ENCODE measurements at regions not wholly inside any gene's neighbourhood (a gene's known extent, or its start where the extent isn't known, plus 50 kb on each side); places are given as distances from the start of the nearest gene placed in this dataset.
"Not testable (repeated sequence)": the region's sequence is repeated elsewhere in the genome, so short reads cannot be mapped to it uniquely, and the experiment has no call there.

DNA sequence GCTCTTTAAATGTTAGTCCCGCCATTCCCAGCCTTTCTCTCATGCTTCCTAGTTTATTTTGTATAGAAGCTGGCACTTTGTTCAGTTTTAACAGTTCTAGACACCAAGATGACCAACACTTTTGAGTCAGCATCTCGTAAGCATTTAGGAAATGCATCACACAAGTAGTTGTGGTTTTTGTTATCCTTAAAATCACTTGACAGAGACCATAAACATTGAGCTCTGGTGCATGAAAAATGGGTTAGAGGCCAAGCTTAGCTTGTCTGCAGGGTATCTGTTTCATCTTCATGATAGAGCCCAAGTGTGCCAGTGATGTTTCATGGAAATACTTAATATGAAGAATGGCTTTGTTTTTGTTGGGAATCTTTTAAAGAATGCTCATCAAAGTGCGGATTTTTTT is 159.7 kb downstream of the DISP1 start:
- peak; percentile 91 for DNase-seq
- TF ChIP-seq CTCF (conservative IDR thresholded peaks at IDR 0.05; ENCODE audit: low read depth, low read length) (no peak), EZH2 (IDR thresholded peaks at IDR 0.05; ENCODE audit: low read length, unreplicated experiment) (no peak), EZH2phosphoT487 (IDR thresholded peaks at IDR 0.05; ENCODE audit: borderline replicate concordance, low read length) (no peak)
- Histone ChIP-seq H3K9ac (ENCODE audit: low read length) (no peak overlapping the region), H3K4me1 (ENCODE audit: insufficient read depth, low read length) (peaks cover 20% of the 10 kb centered on the region), H3K9me2 (replicated peaks; ENCODE audit: low read length) (no peaks in the 10 kb centered on the region), H3K27me3 (ENCODE audit: low read length) (no peaks in the 10 kb centered on the region), H3K36me3 (ENCODE audit: low read depth, low read length) (no peaks in the 10 kb centered on the region), H3F3A (ENCODE audit: low read length, unreplicated experiment) (no peaks in the 10 kb centered on the region), H4K20me1 (ENCODE audit: low read length) (no peaks in the 10 kb centered on the region), H3K9me3 (ENCODE audit: low read length) (no peaks in the 10 kb centered on the region), H3K27ac (ENCODE audit: low read length) (peak overlapping the region; percentile 34), H3K79me2 (ENCODE audit: low read length) (no peaks in the 10 kb centered on the region), H3K4me2 (ENCODE audit: low read length) (peak overlapping the region; percentile 29), H2AFZ (ENCODE audit: low read length) (no peak overlapping the region), H3K4me3 (ENCODE audit: low read length) (no peak overlapping the region)
- ATAC-seq = peak; percentile 95
- POLR2A ChIA-PET (ENCODE audit: unreplicated experiment) = interaction anchor here (0.6 to 0.7 kb wide), 3 partner anchors 88 to 161 kb away, joined by 3 to 6 read pairs (median 3); no protein-coding TSS in a partner anchor
- no TSS peak for BruUV-seq (replicated peaks)
- CTCF ChIA-PET = interaction anchor here (0.6 to 0.7 kb wide), 2 partner anchors 10 to 33 kb away, joined by 3 to 10 read pairs; no protein-coding TSS in a partner anchor
- intact Hi-C loops (cut with micrococcal nuclease) = loop anchor here (2.0 kb wide), 1 partner anchor 20 kb away; no protein-coding TSS in a partner anchor

DNA sequence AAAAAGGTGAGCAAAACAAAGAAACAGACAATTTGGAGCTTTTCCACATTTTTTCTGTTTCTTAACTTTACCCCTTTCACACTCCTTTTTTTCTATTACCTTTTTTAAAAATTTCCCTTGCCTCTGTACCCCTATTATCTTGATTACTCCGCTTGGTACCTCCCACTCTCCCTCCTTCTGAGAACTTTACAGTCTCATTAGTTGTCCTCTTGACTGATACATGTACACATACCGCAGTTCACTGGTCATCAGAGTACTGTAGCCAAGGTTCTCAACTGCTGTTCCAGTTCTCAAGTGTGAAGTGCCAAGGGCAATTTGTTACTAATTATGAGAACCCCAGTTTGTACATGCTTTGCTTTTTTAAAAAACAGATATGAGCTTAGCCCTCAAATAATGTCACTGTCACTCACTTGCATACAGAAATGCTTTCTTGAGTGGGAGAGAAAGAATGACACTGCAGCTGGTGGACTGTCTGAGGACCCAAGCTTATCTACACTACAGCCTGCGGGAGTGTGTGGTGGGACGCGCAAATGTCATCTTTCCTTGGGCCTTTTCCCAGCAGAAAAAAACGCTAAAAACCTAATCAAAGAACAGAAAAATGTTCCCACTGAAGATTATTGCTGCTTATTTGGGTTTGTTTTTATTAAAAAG is 160.8 kb downstream of the DISP1 start:
- Histone ChIP-seq H2AFZ (ENCODE audit: low read length) (no peak overlapping the region), H3K9ac (ENCODE audit: low read length) (no peak overlapping the region), H3K27me3 (ENCODE audit: low read length) (no peaks in the 10 kb centered on the region), H3K4me3 (ENCODE audit: low read length) (no peak overlapping the region), H3F3A (ENCODE audit: low read length, unreplicated experiment) (no peaks in the 10 kb centered on the region), H3K4me2 (ENCODE audit: low read length) (no peak overlapping the region), H4K20me1 (ENCODE audit: low read length) (no peaks in the 10 kb centered on the region), H3K79me2 (ENCODE audit: low read length) (no peaks in the 10 kb centered on the region), H3K9me3 (ENCODE audit: low read length) (no peaks in the 10 kb centered on the region), H3K36me3 (ENCODE audit: low read depth, low read length) (no peaks in the 10 kb centered on the region), H3K27ac (ENCODE audit: low read length) (no peak overlapping the region), H3K4me1 (ENCODE audit: insufficient read depth, low read length) (peaks cover 20% of the 10 kb centered on the region), H3K9me2 (replicated peaks; ENCODE audit: low read length) (no peaks in the 10 kb centered on the region)
- intact Hi-C loops (cut with micrococcal nuclease) = loop anchor here (2.0 kb wide), 1 partner anchor 19 kb away; no protein-coding TSS in a partner anchor
- DNase-seq = no peak
- ChIA-PET POLR2A (ENCODE audit: unreplicated experiment) (no interaction called here), CTCF (interaction anchor here (0.6 kb wide), 1 partner anchor 115 kb away, joined by 3 read pairs; no protein-coding TSS in a partner anchor)
- TF ChIP-seq CTCF (conservative IDR thresholded peaks at IDR 0.05; ENCODE audit: low read depth, low read length) = no peak
- no peak for TF ChIP-seq EZH2phosphoT487 (IDR thresholded peaks at IDR 0.05; ENCODE audit: borderline replicate concordance, low read length)
- TF ChIP-seq EZH2 (IDR thresholded peaks at IDR 0.05; ENCODE audit: low read length, unreplicated experiment) = no peak
- no TSS peak for BruUV-seq (replicated peaks)
- ATAC-seq = no peak

- no peaks in the 10 kb centered on the region for H4K20me1 ChIP-seq (ENCODE audit: low read length)
- H3K9ac ChIP-seq (ENCODE audit: low read length) = no peak overlapping the region
- BruUV-seq (replicated peaks) = no TSS peak
- DNase-seq (no peak), ATAC-seq (no peak)
- TF ChIP-seq EZH2 (IDR thresholded peaks at IDR 0.05; ENCODE audit: low read length, unreplicated experiment) = no peak
- no peak for TF ChIP-seq EZH2phosphoT487 (IDR thresholded peaks at IDR 0.05; ENCODE audit: borderline replicate concordance, low read length)
- no peak for TF ChIP-seq CTCF (conservative IDR thresholded peaks at IDR 0.05; ENCODE audit: low read depth, low read length)
- no peaks in the 10 kb centered on the region for H3K9me3 ChIP-seq (ENCODE audit: low read length)
- no peak overlapping the region for H3K4me3 ChIP-seq (ENCODE audit: low read length)
- H3K27ac ChIP-seq (ENCODE audit: low read length) = no peak overlapping the region
- no peaks in the 10 kb centered on the region for H3K36me3 ChIP-seq (ENCODE audit: low read depth, low read length)
- H3K9me2 ChIP-seq (replicated peaks; ENCODE audit: low read length) = no peaks in the 10 kb centered on the region
- ChIA-PET CTCF (no interaction called here), POLR2A (ENCODE audit: unreplicated experiment) (no interaction called here)
- intact Hi-C loops (cut with micrococcal nuclease) = no loop called here
- peaks cover 20% of the 10 kb centered on the region for H3K4me1 ChIP-seq (ENCODE audit: insufficient read depth, low read length)
- H3F3A ChIP-seq (ENCODE audit: low read length, unreplicated experiment) = no peaks in the 10 kb centered on the region
- H2AFZ ChIP-seq (ENCODE audit: low read length) = no peak overlapping the region
- H3K27me3 ChIP-seq (ENCODE audit: low read length) = no peaks in the 10 kb centered on the region
- no peak overlapping the region for H3K4me2 ChIP-seq (ENCODE audit: low read length)
- H3K79me2 ChIP-seq (ENCODE audit: low read length) = no peaks in the 10 kb centered on the region
Observed at GRCh38 chr1:222976453-222976852, 161.6 kb downstream of the DISP1 start.

- H4K20me1 ChIP-seq (ENCODE audit: low read length); H2AFZ ChIP-seq (ENCODE audit: low read length); BruUV-seq (replicated peaks); POLR2A ChIA-PET (ENCODE audit: unreplicated experiment); H3K36me3 ChIP-seq (ENCODE audit: low read depth, low read length); DNase-seq; H3K9ac ChIP-seq (ENCODE audit: low read length); H3K4me3 ChIP-seq (ENCODE audit: low read length); H3K9me3 ChIP-seq (ENCODE audit: low read length); H3K79me2 ChIP-seq (ENCODE audit: low read length); ATAC-seq; intact Hi-C loops (cut with micrococcal nuclease); H3K27me3 ChIP-seq (ENCODE audit: low read length); H3K4me2 ChIP-seq (ENCODE audit: low read length); H3K27ac ChIP-seq (ENCODE audit: low read length); H3F3A ChIP-seq (ENCODE audit: low read length, unreplicated experiment); H3K9me2 ChIP-seq (replicated peaks; ENCODE audit: low read length); CTCF ChIA-PET: not testable (repeated sequence)
- peaks cover 20% of the 10 kb centered on the region for H3K4me1 ChIP-seq (ENCODE audit: insufficient read depth, low read length)
Observed at GRCh38 chr1:222977294-222977693, 162.5 kb downstream of the DISP1 start.

Data from PC-3 (cell line).